H1 (cell line): ENCODE measurements at regions not wholly inside any gene's neighbourhood (a gene's known extent, or its start where the extent isn't known, plus 50 kb on each side); places are given as distances from the start of the nearest gene placed in this dataset.

ENCODE experiments used
- CTCF ChIA-PET: fragments of 300-600 bp; sonication (Branson Sonifier 250); formaldehyde crosslinking; loops from one replicate; lab custom pipeline; 2021; ENCODE audit not compliant: partially characterized antibody; lab: Charles Lee
- POLR2A ChIA-PET: fragments of 300-600 bp; sonication (Branson Sonifier 250); formaldehyde crosslinking; loops from one replicate; lab custom pipeline; 2021; ENCODE audit warnings: inconsistent platforms; ENCODE audit not compliant: partially characterized antibody; lab: Charles Lee
- DNase-seq, 2 experiments: peaks; one replicate each; pipeline versions ENCODE4 v3.0.0 to v3.0.0-alpha.2; 2010 to 2022; ENCODE audit warnings: low spot score in 2 of 2, low read depth in 1 of 2, mixed read lengths in 1 of 2
- FAIRE-seq: peaks from 2 replicates; lab custom pipeline; 2011; peaks lifted over from hg19 to GRCh38; lab: Jason Lieb, UNC
- H2AFZ ChIP-seq: 2 replicates; pipeline ENCODE4 v1.8.1; 2012; ENCODE audit warnings: low read length, inconsistent platforms
- H2AK5ac ChIP-seq: 2 replicates; pipeline ENCODE4 v1.6.1; 2013; ENCODE audit warnings: low read depth, low read length
- H2BK120ac ChIP-seq: replicated peaks from 2 replicates; pipeline ENCODE3; 2013; ENCODE audit warnings: low read depth, low read length, inconsistent platforms
- H2BK12ac ChIP-seq: 2 replicates; pipeline ENCODE4 v1.6.1; 2013; ENCODE audit warnings: low read depth, low read length
- H2BK15ac ChIP-seq: 2 replicates; pipeline ENCODE4 v1.6.1; 2013; ENCODE audit warnings: low read length
- H2BK20ac ChIP-seq: 2 replicates; pipeline ENCODE4 v1.6.1; 2013; ENCODE audit warnings: low read length
- H2BK5ac ChIP-seq: 2 replicates; pipeline ENCODE4 v1.6.1; 2013; ENCODE audit warnings: low read depth, low read length
- H3K14ac ChIP-seq: 2 replicates; pipeline ENCODE4 v1.6.1; 2013; ENCODE audit warnings: inconsistent platforms; ENCODE audit not compliant: insufficient read length
- H3K18ac ChIP-seq: 2 replicates; pipeline ENCODE4 v1.6.1; 2013; ENCODE audit warnings: low read length; ENCODE audit errors: extremely low read depth
- H3K23ac ChIP-seq: 2 replicates; pipeline ENCODE4 v1.6.1; 2013; ENCODE audit warnings: inconsistent platforms; ENCODE audit not compliant: insufficient read length
- H3K23me2 ChIP-seq: 2 replicates; pipeline ENCODE4 v1.6.1; 2013; ENCODE audit warnings: low read depth, low read length
- H3K27ac ChIP-seq: 2 replicates; pipeline ENCODE4 v1.6.1; 2011; ENCODE audit warnings: low read depth, low read length, inconsistent platforms
- H3K27me3 ChIP-seq, 4 experiments: replicated peaks in 1 of 4; 1 replicate in 1 of 4; 2 replicates in 3 of 4; pipeline versions ENCODE4 v1.6.1 to v1.8.1; 2011 to 2013; ENCODE audit warnings: low read length in 3 of 4, mild to moderate bottlenecking in 3 of 4, inconsistent platforms in 2 of 4, mixed read lengths in 2 of 4, moderate library complexity in 1 of 4; ENCODE audit not compliant: control insufficient read depth in 3 of 4, insufficient read depth in 3 of 4; ENCODE audit errors: extremely low read depth in 1 of 4
- H3K36me3 ChIP-seq, 4 experiments: 2 replicates each; pipeline versions ENCODE4 v1.6.1 to v1.8.1; 2011 to 2013; ENCODE audit warnings: mild to moderate bottlenecking in 4 of 4, low read length in 3 of 4, moderate library complexity in 2 of 4, control low read depth in 1 of 4, inconsistent platforms in 1 of 4; ENCODE audit not compliant: insufficient read depth in 4 of 4, control insufficient read depth in 2 of 4
- H3K4ac ChIP-seq: replicated peaks from 2 replicates; pipeline ENCODE3; 2013; ENCODE audit warnings: low read length, low read depth, mixed read lengths, inconsistent platforms; ENCODE audit not compliant: insufficient read length
- H3K4me1 ChIP-seq, 4 experiments: replicated peaks in 1 of 4; 1 replicate in 1 of 4; 2 replicates in 3 of 4; pipeline versions ENCODE4 v1.6.1 to v1.8.1; 2011 to 2013; ENCODE audit warnings: low read length in 3 of 4, inconsistent platforms in 2 of 4, mixed read lengths in 1 of 4; ENCODE audit not compliant: insufficient read depth in 4 of 4, control insufficient read depth in 3 of 4
- H3K4me2 ChIP-seq, 2 experiments: 2 replicates each; pipeline versions ENCODE4 v1.6.1 to v1.8.1; 2011 to 2013; ENCODE audit warnings: low read depth in 2 of 2, low read length in 2 of 2, control low read depth in 1 of 2, inconsistent platforms in 1 of 2, mild to moderate bottlenecking in 1 of 2; ENCODE audit not compliant: insufficient read depth in 1 of 2
- H3K4me3 ChIP-seq, 4 experiments: fragments of 200-600, 300-600 bp in 1 of 4; sonication (generic), shearing (Covaris generic), sonication (Bioruptor Twin) in 1 of 4; 2 replicates each; pipeline versions ENCODE4 v1.5.1 to v1.8.1; 2011 to 2016; ENCODE audit warnings: low read length in 4 of 4, low read depth in 3 of 4, control low read depth in 2 of 4, inconsistent platforms in 2 of 4, mild to moderate bottlenecking in 2 of 4, mixed read lengths in 1 of 4, moderate library complexity in 1 of 4; ENCODE audit not compliant: insufficient read depth in 2 of 4; ENCODE audit errors: extremely low read depth in 1 of 4
- H3K56ac ChIP-seq: replicated peaks from 2 replicates; pipeline ENCODE3; 2013; ENCODE audit warnings: low read depth, mild to moderate bottlenecking, mixed read lengths, low read length, inconsistent platforms; ENCODE audit not compliant: insufficient read length
- H3K79me1 ChIP-seq: 2 replicates; pipeline ENCODE4 v1.6.1; 2013; ENCODE audit warnings: low read depth, low read length, control low read depth
- H3K79me2 ChIP-seq, 2 experiments: 2 replicates each; pipeline versions ENCODE4 v1.6.1 to v1.8.1; 2012 to 2013; ENCODE audit warnings: low read length in 2 of 2, mild to moderate bottlenecking in 2 of 2, inconsistent platforms in 1 of 2; ENCODE audit not compliant: insufficient read depth in 2 of 2, control insufficient read depth in 1 of 2
- H3K9ac ChIP-seq, 4 experiments: replicated peaks in 1 of 4; 1 replicate in 1 of 4; 2 replicates in 3 of 4; pipeline versions ENCODE4 v1.6.1 to v1.8.1; 2011 to 2013; ENCODE audit warnings: low read depth in 3 of 4, low read length in 3 of 4, control low read depth in 2 of 4, mild to moderate bottlenecking in 2 of 4, moderate library complexity in 2 of 4, inconsistent platforms in 1 of 4; ENCODE audit errors: extremely low read depth in 1 of 4
- H3K9me3 ChIP-seq, 2 experiments: 2 replicates each; pipeline versions ENCODE4 v1.6.1 to v1.8.1; 2012 to 2013; ENCODE audit warnings: mild to moderate bottlenecking in 2 of 2, moderate library complexity in 2 of 2, control low read depth in 1 of 2, inconsistent platforms in 1 of 2, low read depth in 1 of 2, low read length in 1 of 2, mixed read lengths in 1 of 2; ENCODE audit not compliant: insufficient read depth in 2 of 2
- H4K20me1 ChIP-seq, 2 experiments: replicated peaks in 1 of 2; 2 replicates each; pipeline versions ENCODE3 to v1.8.1; 2011 to 2013; ENCODE audit warnings: inconsistent platforms in 2 of 2, low read length in 2 of 2, mild to moderate bottlenecking in 1 of 2; ENCODE audit not compliant: insufficient read depth in 2 of 2, control insufficient read depth in 1 of 2
- H4K5ac ChIP-seq: 2 replicates; pipeline ENCODE4 v1.6.1; 2013; ENCODE audit warnings: low read length, low read depth, mixed read lengths, inconsistent platforms; ENCODE audit not compliant: insufficient read length
- H4K8ac ChIP-seq: 2 replicates; pipeline ENCODE4 v1.8.0; 2013; ENCODE audit warnings: mild to moderate bottlenecking, moderate library complexity, low read length, inconsistent platforms; ENCODE audit not compliant: insufficient read depth; ENCODE audit errors: extremely low read depth
- H4K91ac ChIP-seq: replicated peaks from 2 replicates; pipeline ENCODE3; 2013; ENCODE audit warnings: low read length, mixed read lengths, inconsistent platforms; ENCODE audit not compliant: insufficient read length
- CBX5 ChIP-seq: fragments of 300-800, 300-1000 bp; sonication (generic); IDR thresholded peaks from 2 replicates; pipeline ENCODE4 v1.7.1; 2016; ENCODE audit warnings: antibody characterized with exemption, low read length, low read depth
- CBX8 ChIP-seq: fragments of 300-800, 300-1000 bp; sonication (generic); IDR thresholded peaks from 2 replicates; pipeline ENCODE4 v1.7.1; 2016; ENCODE audit warnings: low read depth, low read length, borderline replicate concordance
- CHD1 ChIP-seq: IDR thresholded peaks from 2 replicates; pipeline ENCODE4 v1.6.1; 2012; ENCODE audit warnings: low read depth, low read length, improper control_type of control experiment
- EGR1 ChIP-seq: IDR thresholded peaks from 2 replicates; pipeline ENCODE4 v1.6.1; 2011; ENCODE audit warnings: low read depth, low read length, borderline replicate concordance
- EZH2 ChIP-seq: fragments of 200-600 bp; sonication (generic); IDR thresholded peaks from 2 replicates; pipeline ENCODE4 v1.7.1; 2012; ENCODE audit warnings: low read depth, mild to moderate bottlenecking, moderate library complexity, low read length, inconsistent platforms; ENCODE audit not compliant: severe bottlenecking
- JUND ChIP-seq: IDR thresholded peaks from 2 replicates; pipeline ENCODE4 v1.6.1; 2011; ENCODE audit warnings: mild to moderate bottlenecking, improper control_type of control experiment, low read length
- KDM1A ChIP-seq: fragments of 200-600, 300-600 bp; sonication (generic); IDR thresholded peaks from 2 replicates; pipeline ENCODE4 v1.7.1; 2016; ENCODE audit warnings: mild to moderate bottlenecking, low read length, borderline replicate concordance
- MAFK ChIP-seq: IDR thresholded peaks from 2 replicates; pipeline ENCODE4 v1.6.1; 2012; ENCODE audit warnings: low read depth, mild to moderate bottlenecking, improper control_type of control experiment, low read length
- MAX ChIP-seq: IDR thresholded peaks from 2 replicates; pipeline ENCODE4 v1.6.1; 2012; ENCODE audit warnings: inconsistent platforms
- RXRA ChIP-seq: IDR thresholded peaks from 2 replicates; pipeline ENCODE4 v1.6.1; 2011; ENCODE audit warnings: low read depth, mild to moderate bottlenecking, low read length, moderate library complexity; ENCODE audit not compliant: insufficient read depth
- SP2 ChIP-seq: IDR thresholded peaks from 2 replicates; pipeline ENCODE4 v1.6.1; 2012; ENCODE audit warnings: mild to moderate bottlenecking, low read length, inconsistent platforms
- SP4 ChIP-seq: IDR thresholded peaks from 2 replicates; pipeline ENCODE4 v1.6.1; 2012; ENCODE audit warnings: low read length, inconsistent platforms
- TAF1 ChIP-seq: IDR thresholded peaks from 2 replicates; pipeline ENCODE4 v1.6.1; 2011; ENCODE audit warnings: mild to moderate bottlenecking, low read depth, low read length
- TAF7 ChIP-seq: optimal IDR thresholded peaks from 2 replicates; pipeline ENCODE3; 2011; ENCODE audit warnings: low read depth, mild to moderate bottlenecking, inconsistent platforms, low read length, moderate library complexity, borderline replicate concordance
- TCF12 ChIP-seq: IDR thresholded peaks from 2 replicates; pipeline ENCODE4 v1.6.1; 2011; ENCODE audit warnings: low read depth, mild to moderate bottlenecking, low read length
- WGBS, 2 experiments: shearing (Covaris generic) in 1 of 2; methylation state at CpG; one replicate each; pipeline versions ENCODE4 v1.1.6 to v1.1.7; 2013 to 2015; ENCODE audit warnings: low lambda C conversion rate in 2 of 2, mixed read lengths in 2 of 2, inconsistent platforms in 1 of 2, low coverage in 1 of 2, missing lambda C conversion rate in 1 of 2; ENCODE audit not compliant: insufficient replicate concordance in 2 of 2, insufficient coverage in 1 of 2, insufficient read length in 1 of 2; ENCODE audit errors: extremely low coverage in 1 of 2, missing lambda C conversion rate in 1 of 2; 5-methylcytosine and 5-hydroxymethylcytosine counted together
- TF ChIP-seq, protein P1 (sequence below): IDR thresholded peaks from 2 replicates; pipeline ENCODE4 v1.6.1; 2011; ENCODE audit warnings: low read depth, mild to moderate bottlenecking, low read length; ENCODE audit not compliant: insufficient read depth

- H3K4me3 ChIP-seq: no peak overlapping the region
- H2BK12ac ChIP-seq: no peak overlapping the region
- H3K4me1 ChIP-seq: no peaks in the 10 kb centered on the region
- no peak overlapping the region for H2BK5ac ChIP-seq
- POLR2A ChIA-PET: no interaction called here
- H3K79me1 ChIP-seq: no peaks in the 10 kb centered on the region
- no peaks in the 10 kb centered on the region for H3K9me3 ChIP-seq
- no peaks in the 10 kb centered on the region for H3K27me3 ChIP-seq
- no peak overlapping the region for H3K56ac ChIP-seq
- no peak overlapping the region for H4K5ac ChIP-seq
- H3K18ac ChIP-seq: no peak overlapping the region
- H3K14ac ChIP-seq: no peak overlapping the region
- no peak overlapping the region for H3K4me2 ChIP-seq
- FAIRE-seq (no peak), DNase-seq (no peak)
- no peaks in the 10 kb centered on the region for H3K23me2 ChIP-seq
- H3K36me3 ChIP-seq: no peaks in the 10 kb centered on the region
- no peak overlapping the region for H2AFZ ChIP-seq
- no peak overlapping the region for H3K9ac ChIP-seq
- H2BK20ac ChIP-seq: no peak overlapping the region
- no peak overlapping the region for H2AK5ac ChIP-seq
- H3K23ac ChIP-seq: no peak overlapping the region
- 92% methylated on average over 5 of the region's 5 CpGs; no CpG with 5 or more reads in 1 of the 2 experiments for WGBS, 2 experiments
- H4K91ac ChIP-seq: no peak overlapping the region
- no peak overlapping the region for H2BK120ac ChIP-seq
- no peak overlapping the region for H4K8ac ChIP-seq
- H3K79me2 ChIP-seq: no peaks in the 10 kb centered on the region
- H3K4ac ChIP-seq: no peak overlapping the region
- H4K20me1 ChIP-seq: no peaks in the 10 kb centered on the region
- CTCF ChIA-PET: interaction anchor here (0.6 kb wide), 1 partner anchor 9 kb away, joined by 3 read pairs; no protein-coding TSS in a partner anchor
- H3K27ac ChIP-seq: no peak overlapping the region
- no peak overlapping the region for H2BK15ac ChIP-seq
- TF ChIP-seq, protein P1, sequence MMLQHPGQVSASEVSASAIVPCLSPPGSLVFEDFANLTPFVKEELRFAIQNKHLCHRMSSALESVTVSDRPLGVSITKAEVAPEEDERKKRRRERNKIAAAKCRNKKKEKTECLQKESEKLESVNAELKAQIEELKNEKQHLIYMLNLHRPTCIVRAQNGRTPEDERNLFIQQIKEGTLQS: no peak
- TF ChIP-seq CHD1 (no peak), TAF7 (no peak), MAFK (no peak), JUND (no peak), TCF12 (no peak), CBX8 (no peak), SP4 (no peak), RXRA (no peak), EZH2 (no peak), KDM1A (no peak), CBX5 (no peak), SP2 (no peak), EGR1 (no peak), MAX (no peak), TAF1 (no peak)
Measured at GRCh38 chr5:93156566-93156965, 424.5 kb downstream of the NR2F1-AS1 start.
